Astrocyte (in vitro differentiated cells and primary cell): ENCODE measurements at regions not wholly inside any gene's neighbourhood (a gene's known extent, or its start where the extent isn't known, plus 50 kb on each side); places are given as distances from the start of the nearest gene placed in this dataset.

Experiments used
- EZH2 ChIP-seq: IDR thresholded peaks from 2 replicates; pipeline ENCODE4 v1.6.1; 2012; ENCODE audit warnings: mild to moderate bottlenecking, low read length, inconsistent platforms; ENCODE audit not compliant: insufficient read depth
- TF ChIP-seq, protein P1 (sequence below): IDR thresholded peaks from 2 replicates; pipeline ENCODE4 v1.5.1; 2011; ENCODE audit warnings: low read depth, mild to moderate bottlenecking, inconsistent platforms, low read length, moderate library complexity; ENCODE audit not compliant: insufficient read depth

DNA sequence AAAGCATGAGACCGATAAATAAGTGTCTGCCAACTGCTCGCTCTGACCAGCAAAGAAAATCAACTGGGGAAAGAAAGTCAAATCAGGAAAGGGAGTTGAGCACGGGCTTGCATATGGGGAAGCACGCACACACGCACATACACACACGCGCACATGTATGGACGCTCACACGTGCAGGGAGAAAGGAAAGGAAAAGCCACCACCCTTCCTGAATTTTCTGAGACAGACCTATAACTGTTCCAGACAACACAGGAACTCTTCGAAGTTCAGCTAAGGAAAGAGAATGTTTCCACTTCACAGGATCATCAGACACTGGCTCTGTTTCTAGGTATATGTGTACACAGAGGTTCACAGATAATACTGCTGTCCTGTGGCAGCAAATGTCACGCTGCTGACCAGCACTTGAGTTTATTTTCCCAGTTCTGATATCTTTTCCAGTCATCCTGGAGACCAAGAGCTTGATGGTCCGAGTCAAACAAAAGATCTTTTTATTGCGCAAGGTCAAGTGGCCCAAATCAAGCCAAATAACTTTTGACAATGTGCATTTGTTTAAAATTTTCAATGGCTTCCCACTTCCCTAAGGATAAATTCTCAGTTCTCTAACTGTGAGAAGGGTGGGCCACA is 82.1 kb upstream of the TMCC3 start:
- TF ChIP-seq, protein P1, sequence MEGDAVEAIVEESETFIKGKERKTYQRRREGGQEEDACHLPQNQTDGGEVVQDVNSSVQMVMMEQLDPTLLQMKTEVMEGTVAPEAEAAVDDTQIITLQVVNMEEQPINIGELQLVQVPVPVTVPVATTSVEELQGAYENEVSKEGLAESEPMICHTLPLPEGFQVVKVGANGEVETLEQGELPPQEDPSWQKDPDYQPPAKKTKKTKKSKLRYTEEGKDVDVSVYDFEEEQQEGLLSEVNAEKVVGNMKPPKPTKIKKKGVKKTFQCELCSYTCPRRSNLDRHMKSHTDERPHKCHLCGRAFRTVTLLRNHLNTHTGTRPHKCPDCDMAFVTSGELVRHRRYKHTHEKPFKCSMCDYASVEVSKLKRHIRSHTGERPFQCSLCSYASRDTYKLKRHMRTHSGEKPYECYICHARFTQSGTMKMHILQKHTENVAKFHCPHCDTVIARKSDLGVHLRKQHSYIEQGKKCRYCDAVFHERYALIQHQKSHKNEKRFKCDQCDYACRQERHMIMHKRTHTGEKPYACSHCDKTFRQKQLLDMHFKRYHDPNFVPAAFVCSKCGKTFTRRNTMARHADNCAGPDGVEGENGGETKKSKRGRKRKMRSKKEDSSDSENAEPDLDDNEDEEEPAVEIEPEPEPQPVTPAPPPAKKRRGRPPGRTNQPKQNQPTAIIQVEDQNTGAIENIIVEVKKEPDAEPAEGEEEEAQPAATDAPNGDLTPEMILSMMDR, result no peak
- TF ChIP-seq EZH2, result no peak
